GM19043 (cell line): ENCODE measurements at regions not wholly inside any gene's neighbourhood (a gene's known extent, or its start where the extent isn't known, plus 50 kb on each side); places are given as distances from the start of the nearest gene placed in this dataset.

Experiments used
- ATAC-seq: cut with Tn5 transposase; IDR thresholded peaks from one replicate; pipeline ENCODE4 v1.9.1; 2021; ENCODE audit warnings: low read depth; ENCODE audit not compliant: unreplicated experiment

DNA sequence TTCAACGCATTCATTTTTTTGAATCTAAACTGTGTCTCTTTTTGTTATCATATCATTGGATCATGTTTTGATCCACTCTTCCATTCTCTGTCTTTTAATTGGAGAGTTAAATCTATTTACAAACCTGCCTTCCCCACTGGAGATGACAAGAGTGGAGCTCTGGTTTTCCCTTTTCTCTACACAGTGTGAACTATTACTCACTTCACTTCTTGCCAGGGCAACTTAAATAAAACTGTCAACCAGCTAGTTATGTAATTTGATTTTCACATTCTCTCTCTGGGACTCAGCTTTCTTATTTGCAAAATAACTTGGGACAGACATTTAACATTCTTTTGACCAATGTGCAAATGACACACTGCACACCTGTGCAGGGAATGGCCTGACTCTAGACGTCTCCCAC, 230.8 kb upstream of the CST7 start:
- ATAC-seq = no peak

GRCh38 chr20:24718696-24719095, 230.4 kb upstream of the CST7 start:
- ATAC-seq = no peak

DNA sequence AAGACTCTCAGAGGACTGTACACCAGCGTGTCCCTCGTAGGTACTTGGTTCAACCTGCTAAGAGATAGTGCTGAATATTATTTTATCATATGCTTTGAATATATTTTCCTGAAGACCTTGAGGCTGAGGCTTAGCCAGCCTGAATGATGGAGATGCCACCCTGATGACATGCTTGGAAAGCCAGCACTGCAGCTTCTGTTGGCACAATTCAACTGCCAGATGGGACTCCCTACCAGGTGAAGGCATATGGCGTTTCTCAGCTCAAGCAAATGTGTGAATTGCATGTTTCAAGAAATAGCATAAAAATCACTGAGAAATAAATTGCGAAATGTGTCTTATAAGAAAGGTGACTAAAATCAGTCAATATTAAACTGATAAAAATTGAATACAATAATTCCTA, 228.1 kb upstream of the CST7 start:
- ATAC-seq = no peak

- ATAC-seq = no peak
Measured at GRCh38 chr20:24721891-24722568, 227.0 kb upstream of the CST7 start.

GRCh38 chr20:24722586-24722985, 226.5 kb upstream of the CST7 start:
- ATAC-seq = no peak

DNA sequence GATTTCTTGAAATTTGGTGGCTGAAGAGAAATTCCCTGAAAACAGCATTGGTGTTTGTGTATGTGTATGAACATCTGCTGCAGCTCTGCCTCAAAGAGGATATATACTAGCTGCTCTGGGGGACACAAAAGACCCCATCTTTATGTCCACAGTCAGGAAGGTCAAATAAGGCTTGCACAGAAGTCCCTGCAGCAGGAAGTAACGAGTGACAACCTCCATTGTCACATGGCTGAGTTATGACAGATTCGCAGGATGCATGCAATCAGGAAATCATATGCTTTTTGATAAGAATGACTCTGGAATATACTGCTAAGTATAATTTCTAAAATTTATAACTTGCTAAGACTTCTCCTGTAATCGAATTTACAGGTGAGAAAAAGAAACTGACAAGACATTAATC, 225.9 kb upstream of the CST7 start:
- ATAC-seq = no peak

GRCh38 chr20:24723647-24724352, 225.3 kb upstream of the CST7 start:
- ATAC-seq = no peak

- no peak for ATAC-seq
Measured at GRCh38 chr20:24724982-24725533, 224.0 kb upstream of the CST7 start.

DNA sequence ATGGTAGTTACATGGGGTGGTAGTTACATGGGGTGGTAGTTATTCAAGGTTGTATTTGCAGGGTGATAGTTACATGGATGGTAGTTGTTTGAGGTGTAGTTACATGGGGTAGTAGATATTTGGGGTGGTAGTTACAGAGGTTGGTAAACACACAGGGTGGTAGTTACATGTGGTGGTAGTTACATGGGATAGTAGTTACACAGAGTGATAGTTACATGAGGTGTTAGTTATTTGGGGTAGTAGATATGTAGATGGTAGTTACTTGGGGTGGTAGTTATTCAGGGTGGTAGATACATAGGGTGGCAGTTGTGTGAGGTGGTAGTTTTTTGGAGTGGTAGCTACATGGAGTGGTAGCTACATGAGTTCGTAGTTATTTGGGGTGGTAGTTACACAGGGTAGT, 221.3 kb upstream of the CST7 start:
- no peak for ATAC-seq

- no peak for ATAC-seq
Measured at GRCh38 chr20:24729896-24730605, 219.0 kb upstream of the CST7 start.

GRCh38 chr20:24730750-24731149, 218.3 kb upstream of the CST7 start:
- no peak for ATAC-seq

DNA sequence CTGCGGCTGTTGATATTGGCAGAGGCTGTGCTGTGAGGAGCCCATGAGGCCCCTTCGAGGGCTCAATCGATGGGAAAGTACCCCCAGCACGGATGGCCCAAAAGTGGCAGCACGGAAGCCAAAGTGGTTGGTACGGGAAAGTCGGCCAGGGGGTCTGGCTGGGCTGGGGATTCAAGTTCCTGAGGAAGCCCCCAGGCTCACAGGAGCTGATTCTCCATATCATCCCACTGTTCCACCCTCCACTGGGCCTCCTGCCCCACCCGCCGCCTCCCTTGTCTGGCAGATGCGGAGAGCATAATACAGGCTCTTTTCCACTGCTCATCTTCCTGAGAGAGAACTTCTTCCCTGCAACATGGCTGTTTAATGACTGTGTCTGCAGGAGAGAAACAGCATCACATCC, 217.8 kb upstream of the CST7 start:
- no peak for ATAC-seq

DNA sequence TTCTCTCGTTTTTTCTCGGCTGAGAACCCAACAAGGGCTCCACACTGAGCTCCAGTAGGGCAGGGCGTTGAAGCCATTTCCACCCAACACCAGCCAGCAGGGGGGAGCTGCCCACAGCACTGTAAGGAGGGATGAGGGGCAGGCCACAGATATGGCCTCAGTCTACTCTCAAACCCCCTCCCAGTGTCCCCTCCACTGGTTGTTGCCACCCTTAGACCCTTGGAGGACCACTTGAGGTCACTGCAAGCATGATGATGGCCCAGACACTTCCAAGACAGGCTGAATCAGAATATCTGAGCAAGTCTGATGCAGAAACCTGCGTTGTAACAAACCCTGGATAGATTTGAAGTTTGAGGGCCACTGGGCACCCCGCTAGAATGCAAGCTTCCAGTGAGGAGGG, 217.0 kb upstream of the CST7 start:
- no peak for ATAC-seq

DNA sequence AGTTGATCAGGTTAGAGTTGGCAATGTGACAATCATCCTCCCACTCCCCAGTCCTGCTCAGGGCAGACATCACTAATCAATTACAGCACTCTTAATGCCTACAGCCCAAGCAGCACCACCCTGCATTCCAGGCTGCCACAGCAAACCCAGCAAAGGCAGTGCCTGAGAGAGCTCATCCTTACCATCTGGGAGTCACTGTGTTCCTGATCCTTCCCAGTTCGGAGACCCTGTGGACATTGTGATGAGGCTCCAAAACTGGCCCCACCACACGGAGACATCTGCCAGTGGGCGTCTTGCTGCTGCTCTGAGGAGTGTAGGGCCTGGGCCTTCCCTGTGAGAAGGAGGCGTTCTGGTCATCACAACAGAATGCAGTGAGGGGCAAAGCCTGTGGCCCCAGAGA, 216.5 kb upstream of the CST7 start:
- ATAC-seq = no peak

GRCh38 chr20:24733416-24733815, 215.7 kb upstream of the CST7 start:
- ATAC-seq = no peak

DNA sequence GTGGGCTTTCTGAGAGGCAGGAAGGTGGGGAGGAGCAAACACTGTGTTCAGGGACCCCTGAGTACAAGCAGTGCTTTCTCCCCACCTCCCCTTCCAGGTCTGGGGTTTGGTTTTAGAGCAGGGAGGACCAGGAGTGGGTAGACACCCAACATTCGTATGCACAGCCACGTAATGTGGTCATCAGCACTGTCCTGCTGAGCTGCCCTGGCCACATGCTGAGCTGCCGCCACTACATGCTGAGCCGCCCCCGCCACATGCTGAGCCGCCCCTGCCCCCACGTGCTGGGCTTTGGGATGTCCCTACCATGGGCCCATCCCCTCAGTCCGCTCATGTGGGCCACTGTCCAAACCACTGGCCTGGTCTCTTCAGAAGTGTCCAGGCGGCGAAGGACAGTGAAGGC, 214.9 kb upstream of the CST7 start:
- no peak for ATAC-seq

DNA sequence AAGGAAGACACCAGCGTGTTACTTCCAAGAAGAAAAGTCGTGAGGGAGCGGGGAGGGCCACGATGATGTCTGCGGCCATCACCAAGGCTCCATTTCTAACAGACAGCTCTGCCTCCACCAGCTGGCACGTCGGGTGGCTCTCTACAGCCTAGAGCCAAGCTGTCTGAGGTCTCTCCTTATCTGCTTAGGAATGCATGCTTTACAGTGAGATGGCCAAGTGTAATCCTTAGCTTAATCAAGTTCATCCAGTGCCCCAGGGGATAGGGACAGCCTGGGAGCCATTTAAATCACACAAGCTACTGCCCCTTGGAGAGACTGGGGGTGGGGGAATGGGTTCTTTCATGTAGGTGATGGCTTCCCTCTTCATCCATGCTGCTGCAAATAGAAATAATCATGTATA, 213.8 kb upstream of the CST7 start:
- ATAC-seq = no peak

- no peak for ATAC-seq
Measured at GRCh38 chr20:24736131-24736843, 212.8 kb upstream of the CST7 start.

DNA sequence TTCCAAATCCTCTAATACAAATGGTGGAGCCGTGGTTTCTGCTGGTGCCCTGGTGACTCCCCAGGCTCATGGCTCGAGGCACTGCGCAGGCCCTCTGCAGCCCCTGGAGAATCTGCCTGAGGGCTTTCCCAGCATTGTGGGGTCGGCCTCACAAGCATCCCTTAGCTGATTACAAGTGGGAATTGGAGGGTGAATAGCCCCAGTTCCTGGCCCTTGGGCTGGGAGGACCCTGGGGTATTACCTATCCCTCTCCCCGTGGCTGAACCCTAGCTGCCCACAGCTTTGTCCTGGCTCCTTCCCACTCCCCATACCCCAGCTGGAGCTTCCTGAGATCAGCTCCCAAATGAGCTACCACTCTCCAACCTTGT, 212.2 kb upstream of the CST7 start:
- no peak for ATAC-seq

DNA sequence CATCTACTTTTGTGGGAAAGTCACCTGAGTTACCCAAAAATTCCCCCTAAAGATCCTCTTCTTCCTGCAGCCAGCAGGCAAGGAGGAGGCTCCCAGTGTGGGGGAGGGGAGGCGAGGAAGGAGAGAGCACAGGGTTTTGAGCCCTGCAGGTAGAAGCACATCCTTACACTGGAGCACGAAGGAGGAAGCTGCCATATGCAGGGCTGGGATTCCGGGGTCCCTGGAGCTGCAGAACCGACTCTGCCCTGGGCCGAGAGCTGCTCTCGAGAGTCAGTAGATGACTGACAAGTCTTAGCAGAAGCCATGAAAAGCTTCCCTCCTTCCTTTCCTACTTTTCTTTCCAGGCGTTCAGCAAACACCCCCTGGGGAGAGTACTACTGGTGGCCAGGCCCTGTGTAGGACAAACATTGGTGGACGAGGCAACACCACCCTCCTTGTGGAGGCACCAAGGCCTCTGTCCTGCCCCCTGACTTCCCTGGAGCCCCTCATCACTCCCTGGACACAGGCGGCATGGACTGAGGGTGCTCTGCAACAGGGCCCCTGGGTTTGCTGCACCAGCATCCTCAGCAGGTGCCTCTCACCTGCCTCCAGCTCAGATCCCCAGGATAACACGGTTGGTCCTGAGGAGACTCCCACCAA, 211.7 kb upstream of the CST7 start:
- no peak for ATAC-seq
